ENCODE measurements at regions not wholly inside any gene's neighbourhood (a gene's known extent, or its start where the extent isn't known, plus 50 kb on each side); places are given as distances from the start of the nearest gene placed in this dataset.
A peak's percentile ranks its signal among the peaks of the same experiment; 100 is the strongest.

DNA sequence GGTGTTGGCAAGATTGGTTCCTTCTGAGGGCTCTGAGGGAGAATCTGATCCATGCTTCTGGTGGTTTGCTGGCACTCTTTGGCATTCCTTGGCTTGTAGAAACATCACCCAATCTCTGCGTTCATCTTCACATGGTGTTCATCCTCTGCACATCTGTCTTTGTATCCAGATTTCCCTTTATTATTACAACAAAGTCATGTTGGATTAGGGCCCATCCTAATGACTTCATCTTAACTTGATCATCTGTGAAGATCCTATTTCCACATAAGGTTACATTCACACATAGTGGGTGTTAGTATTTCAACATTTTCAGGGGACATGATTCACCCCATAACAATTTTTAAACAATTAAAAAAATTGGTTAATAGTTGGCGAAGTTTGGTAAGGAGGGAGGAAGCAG is 177.4 kb upstream of the CWC22 start:
- Histone ChIP-seq H3K9me2 (ENCODE audit: insufficient read depth) (no peaks in the 10 kb centered on the region), H3K4me1 (replicated peaks; ENCODE audit: insufficient read depth) (no peaks in the 10 kb centered on the region), H3K27me3 (ENCODE audit: insufficient read depth, low read depth) (no peaks in the 10 kb centered on the region), H3K36me3 (ENCODE audit: low read depth) (no peaks in the 10 kb centered on the region), H3K9me3 (ENCODE audit: insufficient read depth, low read depth) (no peaks in the 10 kb centered on the region), H3K79me2 (ENCODE audit: low read depth) (no peaks in the 10 kb centered on the region), H4K20me1 (ENCODE audit: insufficient read depth) (no peaks in the 10 kb centered on the region), H3K4me3 (no peak overlapping the region), H3K27ac (no peak overlapping the region), H3K4me2 (no peak overlapping the region), H3F3A (ENCODE audit: insufficient read depth, low read depth) (no peaks in the 10 kb centered on the region), H2AFZ (peak overlapping the region; percentile 30)
- POLR2A ChIA-PET (ENCODE audit: unreplicated experiment) = no interaction called here
- CTCF ChIA-PET = no interaction called here
- no TSS peak for BruUV-seq (replicated peaks)
- DNase-seq = no peak
- TF ChIP-seq CTCF (conservative IDR thresholded peaks at IDR 0.05) (no peak), EZH2 (IDR thresholded peaks at IDR 0.05; ENCODE audit: low read depth) (no peak)
- intact Hi-C loops (cut with micrococcal nuclease; ENCODE audit: unreplicated experiment) = no loop called here

DNA sequence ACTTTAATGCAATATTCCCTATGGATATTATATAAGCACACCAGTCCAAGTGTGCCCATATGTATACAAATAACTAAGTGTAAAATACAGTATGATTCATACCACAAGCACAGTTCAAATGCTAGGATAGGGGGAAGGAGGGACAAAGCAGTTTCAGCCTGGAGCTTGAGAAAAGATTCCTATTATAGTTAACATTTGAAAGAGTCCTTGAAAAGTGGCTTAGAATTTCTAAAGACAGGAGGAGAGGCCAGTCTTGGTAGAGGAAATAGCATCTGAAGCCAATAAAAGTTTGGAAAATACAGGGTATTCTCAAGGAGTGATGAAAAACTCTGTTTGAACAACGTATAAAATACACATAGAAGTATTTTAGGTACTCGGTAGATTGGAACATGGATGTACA is 173.4 kb upstream of the CWC22 start:
- Histone ChIP-seq H3K4me3 (no peak overlapping the region), H3K9me3 (ENCODE audit: insufficient read depth, low read depth) (no peaks in the 10 kb centered on the region), H3K36me3 (ENCODE audit: low read depth) (no peaks in the 10 kb centered on the region), H2AFZ (no peak overlapping the region), H3K9me2 (ENCODE audit: insufficient read depth) (no peaks in the 10 kb centered on the region), H3K4me1 (replicated peaks; ENCODE audit: insufficient read depth) (no peaks in the 10 kb centered on the region), H3K27ac (no peak overlapping the region), H4K20me1 (ENCODE audit: insufficient read depth) (no peaks in the 10 kb centered on the region), H3K4me2 (no peak overlapping the region), H3K27me3 (ENCODE audit: insufficient read depth, low read depth) (no peaks in the 10 kb centered on the region), H3F3A (ENCODE audit: insufficient read depth, low read depth) (no peaks in the 10 kb centered on the region), H3K79me2 (ENCODE audit: low read depth) (no peaks in the 10 kb centered on the region)
- ChIA-PET POLR2A (ENCODE audit: unreplicated experiment) (no interaction called here), CTCF (interaction anchor here (0.6 kb wide), 1 partner anchor 55 kb away, joined by 14 read pairs; no protein-coding TSS in a partner anchor)
- DNase-seq = no peak
- intact Hi-C loops (cut with micrococcal nuclease; ENCODE audit: unreplicated experiment) = no loop called here
- BruUV-seq (replicated peaks) = no TSS peak
- TF ChIP-seq EZH2 (IDR thresholded peaks at IDR 0.05; ENCODE audit: low read depth) (no peak), CTCF (conservative IDR thresholded peaks at IDR 0.05) (no peak)

DNA sequence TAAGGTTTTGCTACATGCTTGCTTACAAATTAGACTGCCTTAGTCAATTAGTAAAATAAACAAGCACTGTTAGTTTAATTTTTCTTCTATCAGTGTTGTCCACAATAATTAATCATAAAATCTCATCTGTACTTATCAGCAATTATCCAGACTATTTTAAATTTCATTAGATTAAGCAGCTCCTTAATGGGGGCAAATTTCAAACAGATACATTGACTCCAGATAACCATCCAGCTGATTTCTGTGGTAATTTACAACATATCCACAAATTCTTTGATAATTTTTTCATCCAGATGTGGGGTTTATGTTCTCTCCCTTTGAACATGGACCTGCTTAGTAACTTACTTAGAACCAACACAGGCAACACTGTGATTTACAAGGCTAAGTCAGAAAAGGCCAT is 170.4 kb upstream of the CWC22 start:
- POLR2A ChIA-PET (ENCODE audit: unreplicated experiment) = no interaction called here
- no peak overlapping the region for H3K27ac ChIP-seq
- H3K79me2 ChIP-seq (ENCODE audit: low read depth) = no peaks in the 10 kb centered on the region
- H3K9me2 ChIP-seq (ENCODE audit: insufficient read depth) = no peaks in the 10 kb centered on the region
- H3F3A ChIP-seq (ENCODE audit: insufficient read depth, low read depth) = no peaks in the 10 kb centered on the region
- intact Hi-C loops (cut with micrococcal nuclease; ENCODE audit: unreplicated experiment) = no loop called here
- DNase-seq = no peak
- no peaks in the 10 kb centered on the region for H4K20me1 ChIP-seq (ENCODE audit: insufficient read depth)
- H3K9me3 ChIP-seq (ENCODE audit: insufficient read depth, low read depth) = no peaks in the 10 kb centered on the region
- no TSS peak for BruUV-seq (replicated peaks)
- no peak overlapping the region for H3K4me3 ChIP-seq
- CTCF ChIA-PET = no interaction called here
- H3K36me3 ChIP-seq (ENCODE audit: low read depth) = no peaks in the 10 kb centered on the region
- no peak overlapping the region for H3K4me2 ChIP-seq
- no peak for TF ChIP-seq EZH2 (IDR thresholded peaks at IDR 0.05; ENCODE audit: low read depth)
- no peak for TF ChIP-seq CTCF (conservative IDR thresholded peaks at IDR 0.05)
- no peaks in the 10 kb centered on the region for H3K4me1 ChIP-seq (replicated peaks; ENCODE audit: insufficient read depth)
- no peaks in the 10 kb centered on the region for H3K27me3 ChIP-seq (ENCODE audit: insufficient read depth, low read depth)
- no peak overlapping the region for H2AFZ ChIP-seq
